DND-41 (cell line): ENCODE measurements at regions not wholly inside any gene's neighbourhood (a gene's known extent, or its start where the extent isn't known, plus 50 kb on each side); places are given as distances from the start of the nearest gene placed in this dataset.

ENCODE experiments used
- CTCF ChIP-seq: IDR thresholded peaks from 2 replicates; pipeline ENCODE4 v1.5.1; 2012; ENCODE audit warnings: borderline replicate concordance, low read length, moderate library complexity, mild to moderate bottlenecking; ENCODE audit not compliant: poor library complexity, severe bottlenecking; ENCODE audit errors: extremely low read depth
- EZH2 ChIP-seq: IDR thresholded peaks from 3 replicates; pipeline ENCODE4 v1.6.1; 2012; ENCODE audit warnings: borderline replicate concordance, low read depth, mild to moderate bottlenecking, moderate library complexity, low read length, inconsistent platforms; ENCODE audit not compliant: severe bottlenecking

GRCh38 chr16:66295761-66296546 lies 70.5 kb upstream of the CDH5 start:
- TF ChIP-seq CTCF (no peak), EZH2 (no peak)
